Esophagus (tissue), 2 donors: ENCODE measurements at regions not wholly inside any gene's neighbourhood (a gene's known extent, or its start where the extent isn't known, plus 50 kb on each side); places are given as distances from the start of the nearest gene placed in this dataset.

Experiments used
- H3K27ac ChIP-seq, 2 donors: one replicate each; pipeline ENCODE4 v1.5.1; 2013; ENCODE audit warnings: low read depth in 2 of 2, mild to moderate bottlenecking in 2 of 2, inconsistent platforms in 1 of 2, low read length in 1 of 2, moderate library complexity in 1 of 2
- H3K27me3 ChIP-seq, 2 donors: one replicate each; pipeline ENCODE4 v1.6.1; 2013; ENCODE audit warnings: low read length in 2 of 2, control low read depth in 1 of 2, mild to moderate bottlenecking in 1 of 2; ENCODE audit not compliant: insufficient read depth in 2 of 2, control insufficient read depth in 1 of 2
- H3K36me3 ChIP-seq, 2 donors: one replicate each; pipeline ENCODE4 v1.6.1; 2013; ENCODE audit warnings: low read length in 1 of 2; ENCODE audit not compliant: control insufficient read depth in 2 of 2, insufficient read depth in 2 of 2
- H3K4me1 ChIP-seq, 2 donors: one replicate each; pipeline ENCODE4 v1.6.1; 2013; ENCODE audit warnings: low read length in 1 of 2; ENCODE audit not compliant: control insufficient read depth in 2 of 2, insufficient read depth in 2 of 2
- H3K4me3 ChIP-seq, 2 donors: one replicate each; pipeline ENCODE4 v1.5.1; 2013; ENCODE audit warnings: low read length in 2 of 2, mild to moderate bottlenecking in 2 of 2, low read depth in 1 of 2, moderate library complexity in 1 of 2
- H3K9me3 ChIP-seq, 2 donors: one replicate each; pipeline ENCODE4 v1.6.1; 2013; ENCODE audit warnings: mild to moderate bottlenecking in 2 of 2, low read depth in 1 of 2, low read length in 1 of 2, moderate library complexity in 1 of 2; ENCODE audit not compliant: control insufficient read depth in 2 of 2, insufficient read depth in 1 of 2
- WGBS, 2 donors: extraction: QIAGEN DNeasy Blood & Tissue Kit; methylation state at CpG; one replicate each; pipeline ENCODE4 v1.1.7; 2013; 5-methylcytosine and 5-hydroxymethylcytosine counted together
- donor health status: healthy with polysubstance abuse.
- donor health status: Bipolar disorder and iron deficiency.

- Histone ChIP-seq H3K9me3 (peaks cover 0 to 3% of the 10 kb centered on the region in 2 donors), H3K36me3 (no peaks in the 10 kb centered on the region), H3K27me3 (no peaks in the 10 kb centered on the region), H3K4me3 (no peak overlapping the region), H3K4me1 (no peaks in the 10 kb centered on the region), H3K27ac (no peak overlapping the region)
Observed at GRCh38 chr2:51170273-51170672, 138.3 kb upstream of the NRXN1 start.

- WGBS, 2 donors, result 59 to 63% methylated on average over 6 of the region's 6 CpGs
Observed at GRCh38 chr2:51165534-51166260, 133.8 kb upstream of the NRXN1 start.

DNA sequence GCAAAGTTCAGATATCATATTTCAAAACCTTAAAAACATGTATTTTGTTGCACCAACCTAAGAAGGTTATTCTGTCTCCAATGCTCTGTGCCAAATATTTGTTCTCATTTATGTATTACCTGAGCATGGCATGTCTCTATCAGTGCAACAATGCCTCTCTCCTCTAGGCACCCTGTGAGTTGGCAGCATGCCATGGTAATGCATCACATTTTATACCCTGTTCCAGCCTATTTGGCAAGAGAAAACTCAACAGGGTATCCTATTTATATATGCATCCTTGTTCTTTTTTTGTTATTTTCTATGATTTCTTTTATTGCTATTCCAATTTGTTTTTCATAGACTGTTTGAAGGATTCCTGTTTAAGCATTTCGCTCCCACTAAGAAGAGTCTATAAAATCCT, 126.3 kb upstream of the NRXN1 start:
- Histone ChIP-seq H3K4me1 (no peaks in the 10 kb centered on the region), H3K27ac (no peak overlapping the region), H3K9me3 (no peaks in the 10 kb centered on the region), H3K4me3 (no peak overlapping the region), H3K27me3 (no peaks in the 10 kb centered on the region), H3K36me3 (no peaks in the 10 kb centered on the region)
- 61 to 86% methylated on average over 1 of the region's 1 CpG for WGBS, 2 donors

More at GRCh38 chr2:51165534-51166260, 133.8 kb upstream of the NRXN1 start:
- no peaks in the 10 kb centered on the region for H3K27me3 ChIP-seq
- H3K27ac ChIP-seq, result no peak overlapping the region
- H3K9me3 ChIP-seq, result peaks cover 0 to 3% of the 10 kb centered on the region in 2 donors
- H3K4me3 ChIP-seq, result no peak overlapping the region
- H3K4me1 ChIP-seq, result no peaks in the 10 kb centered on the region
- H3K36me3 ChIP-seq, result no peaks in the 10 kb centered on the region

DNA sequence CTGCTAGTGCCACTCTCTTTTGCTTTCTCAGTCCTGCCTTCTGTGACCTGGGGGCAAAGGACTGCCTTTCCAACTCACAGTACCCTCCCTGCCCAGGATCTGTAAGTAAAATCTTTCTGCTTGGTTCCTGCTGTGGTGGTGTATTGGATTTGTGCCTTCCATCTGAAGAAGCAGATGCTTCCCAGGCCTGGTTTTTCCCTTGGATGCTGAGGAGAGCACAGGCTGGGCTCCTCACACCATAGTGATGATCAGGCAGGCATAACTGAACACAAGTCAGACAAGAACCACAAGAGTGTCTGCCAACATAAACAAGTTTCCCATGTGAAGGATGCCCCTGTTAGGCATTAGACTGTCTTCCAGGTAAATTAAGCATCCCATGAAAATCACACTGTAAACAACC, 121.3 kb upstream of the NRXN1 start:
- Histone ChIP-seq H3K27ac (no peak overlapping the region), H3K4me3 (no peak overlapping the region), H3K4me1 (no peaks in the 10 kb centered on the region)

DNA sequence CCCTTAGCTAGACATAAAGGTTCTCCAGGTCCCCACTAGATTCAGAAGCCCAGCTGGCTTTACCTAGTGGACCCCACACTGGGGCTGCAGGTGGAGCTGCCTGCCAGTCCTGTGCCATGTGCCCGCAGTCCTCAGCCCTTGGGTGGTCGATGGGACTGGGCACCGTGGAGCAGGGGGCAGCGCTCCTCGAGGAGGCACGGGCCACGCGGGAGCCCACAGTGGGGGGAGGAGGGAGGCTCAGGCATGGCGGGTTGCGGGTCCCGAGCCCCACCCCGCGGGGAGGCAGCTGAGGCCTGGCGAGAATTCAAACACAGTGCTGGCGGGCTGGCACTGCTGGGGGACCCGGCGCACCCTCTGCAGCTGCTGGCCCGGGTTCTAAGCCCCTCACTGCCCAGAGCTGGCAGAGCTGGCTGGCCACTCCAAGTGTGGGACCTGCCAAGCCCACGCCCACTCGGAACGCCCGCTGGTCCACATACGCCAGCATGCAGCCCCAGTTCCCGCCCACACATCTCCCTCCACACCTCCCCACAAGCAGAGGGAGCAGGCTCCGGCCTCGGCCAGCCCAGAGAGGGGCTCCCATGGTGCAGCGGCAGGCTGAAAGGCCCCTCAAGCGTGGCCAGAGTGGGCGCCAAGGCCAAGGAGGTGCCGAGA, 119.7 kb upstream of the NRXN1 start:
- Histone ChIP-seq H3K27me3 (no peaks in the 10 kb centered on the region), H3K4me3 (no peak overlapping the region), H3K9me3 (peaks cover 2 to 3% of the 10 kb centered on the region in 2 donors), H3K36me3 (no peaks in the 10 kb centered on the region), H3K27ac (no peak overlapping the region), H3K4me1 (no peaks in the 10 kb centered on the region)
- 92 to 96% methylated on average over 25 to 30 of the region's 30 CpGs for WGBS, 2 donors

More for the DNA sequence above, 121.3 kb upstream of the NRXN1 start:
- Histone ChIP-seq H3K36me3 (no peaks in the 10 kb centered on the region), H3K27me3 (no peaks in the 10 kb centered on the region), H3K9me3 (peaks cover 2 to 3% of the 10 kb centered on the region in 2 donors)

- WGBS, 2 donors, result 84 to 92% methylated on average over 2 of the region's 2 CpGs
- no peaks in the 10 kb centered on the region for H3K36me3 ChIP-seq
- H3K4me1 ChIP-seq, result no peaks in the 10 kb centered on the region
- peaks cover 2 to 3% of the 10 kb centered on the region in 2 donors for H3K9me3 ChIP-seq
- no peak overlapping the region for H3K4me3 ChIP-seq
- H3K27ac ChIP-seq, result no peak overlapping the region
- no peaks in the 10 kb centered on the region for H3K27me3 ChIP-seq
Observed at GRCh38 chr2:51149725-51150124, 117.8 kb upstream of the NRXN1 start.

- Histone ChIP-seq H3K27ac (no peak overlapping the region), H3K4me1 (no peaks in the 10 kb centered on the region), H3K4me3 (no peak overlapping the region), H3K27me3 (no peaks in the 10 kb centered on the region), H3K9me3 (no peaks in the 10 kb centered on the region), H3K36me3 (no peaks in the 10 kb centered on the region)
- 81 to 83% methylated on average over 6 of the region's 6 CpGs for WGBS, 2 donors
Observed at GRCh38 chr2:51145761-51146160, 113.8 kb upstream of the NRXN1 start.

GRCh38 chr2:51120754-51121280, 88.9 kb upstream of the NRXN1 start:
- Histone ChIP-seq H3K36me3 (no peaks in the 10 kb centered on the region), H3K4me3 (no peak overlapping the region)
- WGBS, 2 donors, result 80 to 84% methylated on average over 3 of the region's 3 CpGs

GRCh38 chr2:51111532-51111931, 79.6 kb upstream of the NRXN1 start:
- no peaks in the 10 kb centered on the region for H3K4me1 ChIP-seq
- 90 to 91% methylated on average over 3 of the region's 3 CpGs for WGBS, 2 donors
- H3K36me3 ChIP-seq, result no peaks in the 10 kb centered on the region
- H3K9me3 ChIP-seq, result no peaks in the 10 kb centered on the region
- H3K4me3 ChIP-seq, result no peak overlapping the region
- no peaks in the 10 kb centered on the region for H3K27me3 ChIP-seq
- H3K27ac ChIP-seq, result no peak overlapping the region

More at GRCh38 chr2:51120754-51121280, 88.9 kb upstream of the NRXN1 start:
- Histone ChIP-seq H3K27me3 (no peaks in the 10 kb centered on the region), H3K27ac (no peak overlapping the region), H3K9me3 (no peaks in the 10 kb centered on the region), H3K4me1 (no peaks in the 10 kb centered on the region)

- Histone ChIP-seq H3K9me3 (peaks cover 0 to 2% of the 10 kb centered on the region in 2 donors), H3K36me3 (no peaks in the 10 kb centered on the region), H3K27ac (no peak overlapping the region), H3K27me3 (no peaks in the 10 kb centered on the region), H3K4me1 (no peaks in the 10 kb centered on the region), H3K4me3 (no peak overlapping the region)
- WGBS, 2 donors, result 96 to 97% methylated on average over 1 of the region's 1 CpG
Observed at GRCh38 chr2:51108794-51109193, 76.9 kb upstream of the NRXN1 start.
